Breast epithelium (tissue), 3 donors: ENCODE measurements at regions not wholly inside any gene's neighbourhood (a gene's known extent, or its start where the extent isn't known, plus 50 kb on each side); places are given as distances from the start of the nearest gene placed in this dataset.

Experiments used
- POLR2A ChIP-seq: fragments of 450-650 bp; IDR thresholded peaks from one replicate; pipeline ENCODE4 v1.6.1; 2016; ENCODE audit warnings: antibody characterized with exemption, mild to moderate bottlenecking, moderate library complexity
- TF ChIP-seq, protein P1 (sequence below), 3 donors: fragments of 450-650 bp; IDR thresholded peaks; one replicate each; pipeline ENCODE4 v1.5.1; 2016 to 2017; ENCODE audit warnings: antibody characterized with exemption in 3 of 3, mild to moderate bottlenecking in 3 of 3, moderate library complexity in 3 of 3

- TF ChIP-seq POLR2A, result no peak
- TF ChIP-seq, protein P1, sequence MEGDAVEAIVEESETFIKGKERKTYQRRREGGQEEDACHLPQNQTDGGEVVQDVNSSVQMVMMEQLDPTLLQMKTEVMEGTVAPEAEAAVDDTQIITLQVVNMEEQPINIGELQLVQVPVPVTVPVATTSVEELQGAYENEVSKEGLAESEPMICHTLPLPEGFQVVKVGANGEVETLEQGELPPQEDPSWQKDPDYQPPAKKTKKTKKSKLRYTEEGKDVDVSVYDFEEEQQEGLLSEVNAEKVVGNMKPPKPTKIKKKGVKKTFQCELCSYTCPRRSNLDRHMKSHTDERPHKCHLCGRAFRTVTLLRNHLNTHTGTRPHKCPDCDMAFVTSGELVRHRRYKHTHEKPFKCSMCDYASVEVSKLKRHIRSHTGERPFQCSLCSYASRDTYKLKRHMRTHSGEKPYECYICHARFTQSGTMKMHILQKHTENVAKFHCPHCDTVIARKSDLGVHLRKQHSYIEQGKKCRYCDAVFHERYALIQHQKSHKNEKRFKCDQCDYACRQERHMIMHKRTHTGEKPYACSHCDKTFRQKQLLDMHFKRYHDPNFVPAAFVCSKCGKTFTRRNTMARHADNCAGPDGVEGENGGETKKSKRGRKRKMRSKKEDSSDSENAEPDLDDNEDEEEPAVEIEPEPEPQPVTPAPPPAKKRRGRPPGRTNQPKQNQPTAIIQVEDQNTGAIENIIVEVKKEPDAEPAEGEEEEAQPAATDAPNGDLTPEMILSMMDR (IDR thresholded peaks at IDR 0.05), result no peak
These were observed 160.9 kb upstream of the SLC30A5 start for GRCh38 chr5:68932830-68933434.
